ENCODE measurements at regions not wholly inside any gene's neighbourhood (a gene's known extent, or its start where the extent isn't known, plus 50 kb on each side); places are given as distances from the start of the nearest gene placed in this dataset.

GRCh38 chr10:31124852-31125251, 93.2 kb upstream of the ZNF438 start:
- TF ChIP-seq CTCF (IDR thresholded peaks at IDR 0.05) (no peak), POLR2A (IDR thresholded peaks at IDR 0.05) (no peak)

Data from sigmoid colon (tissue), 3 donors.